ENCODE measurements at regions not wholly inside any gene's neighbourhood (a gene's known extent, or its start where the extent isn't known, plus 50 kb on each side); places are given as distances from the start of the nearest gene placed in this dataset.

- no peak for DNase-seq (ENCODE audit: low spot score)
Observed at GRCh38 chr14:34243401-34243800, 218.6 kb downstream of the SPTSSA start.

GRCh38 chr14:34243001-34243400 is 219.0 kb downstream of the SPTSSA start:
- DNase-seq (ENCODE audit: low spot score): no peak

- no peak for DNase-seq (ENCODE audit: low spot score)
Observed at GRCh38 chr14:34241185-34241711, 220.8 kb downstream of the SPTSSA start.

GRCh38 chr14:34238610-34239009 is 223.4 kb downstream of the SPTSSA start:
- no peak for DNase-seq (ENCODE audit: low spot score)

- DNase-seq (ENCODE audit: low spot score): no peak
Observed at GRCh38 chr14:34237677-34238076, 224.4 kb downstream of the SPTSSA start.

GRCh38 chr14:34237081-34237480 is 225.0 kb downstream of the SPTSSA start:
- peak; percentile 55 for DNase-seq (ENCODE audit: low spot score)

- no peak for DNase-seq (ENCODE audit: low spot score)
Observed at GRCh38 chr14:34235643-34236300, 226.3 kb downstream of the SPTSSA start.

GRCh38 chr14:34234258-34234657 is 227.8 kb downstream of the SPTSSA start:
- DNase-seq (ENCODE audit: low spot score): no peak

- no peak for DNase-seq (ENCODE audit: low spot score)
Observed at GRCh38 chr14:34233619-34234018, 228.4 kb downstream of the SPTSSA start.

- DNase-seq (ENCODE audit: low spot score): no peak
Observed at GRCh38 chr14:34232790-34233189, 229.2 kb downstream of the SPTSSA start.

- DNase-seq (ENCODE audit: low spot score): no peak
Observed at GRCh38 chr14:34231626-34232025, 230.4 kb downstream of the SPTSSA start.

GRCh38 chr14:34229140-34229539 is 232.9 kb downstream of the SPTSSA start:
- DNase-seq (ENCODE audit: low spot score): no peak

GRCh38 chr14:34228650-34228976 is 233.4 kb downstream of the SPTSSA start:
- no peak for DNase-seq (ENCODE audit: low spot score)

- peak; percentile 77 for DNase-seq (ENCODE audit: low spot score)
Observed at GRCh38 chr14:34227834-34228649, 234.0 kb downstream of the SPTSSA start.

GRCh38 chr14:34224221-34224620 is 237.8 kb downstream of the SPTSSA start:
- DNase-seq (ENCODE audit: low spot score): no peak

- no peak for DNase-seq (ENCODE audit: low spot score)
Observed at GRCh38 chr14:34223373-34224148, 238.5 kb downstream of the SPTSSA start.

GRCh38 chr14:34222867-34223266 is 239.2 kb downstream of the SPTSSA start:
- DNase-seq (ENCODE audit: low spot score): no peak

GRCh38 chr14:34222122-34222521 is 239.9 kb downstream of the SPTSSA start:
- no peak for DNase-seq (ENCODE audit: low spot score)

GRCh38 chr14:34220921-34221320 is 241.1 kb downstream of the SPTSSA start:
- DNase-seq (ENCODE audit: low spot score): no peak

- DNase-seq (ENCODE audit: low spot score): no peak
Observed at GRCh38 chr14:34220378-34220706, 241.7 kb downstream of the SPTSSA start.

GRCh38 chr14:34219661-34220377 is 242.2 kb downstream of the SPTSSA start:
- DNase-seq (ENCODE audit: low spot score): no peak

GRCh38 chr14:34218881-34219280 is 243.2 kb downstream of the SPTSSA start:
- no peak for DNase-seq (ENCODE audit: low spot score)
